Left ventricle myocardium inferior (tissue), 1 donor: ENCODE measurements at regions not wholly inside any gene's neighbourhood (a gene's known extent, or its start where the extent isn't known, plus 50 kb on each side); places are given as distances from the start of the nearest gene placed in this dataset.

Source experiments
- DNase-seq: peaks from one replicate; pipeline ENCODE4 v3.0.0-alpha.2; 2020
- H3K27ac ChIP-seq: fragments of 200-600 bp; replicated peaks from 2 replicates; pipeline ENCODE4 v1.8.0; 2021
- H3K27me3 ChIP-seq: fragments of 200-600 bp; 2 replicates; pipeline ENCODE4 v1.8.0; 2021; ENCODE audit warnings: low read depth
- H3K36me3 ChIP-seq: fragments of 200-600 bp; 2 replicates; pipeline ENCODE4 v1.8.0; 2021
- H3K4me1 ChIP-seq: fragments of 200-600 bp; 2 replicates; pipeline ENCODE4 v1.8.0; 2021
- H3K4me3 ChIP-seq: fragments of 200-600 bp; 2 replicates; pipeline ENCODE4 v1.8.0; 2021; ENCODE audit warnings: mild to moderate bottlenecking, moderate library complexity
- H3K9me3 ChIP-seq: fragments of 200-600 bp; replicated peaks from 2 replicates; pipeline ENCODE4 v1.8.0; 2021
- CTCF ChIP-seq: fragments of 200-600 bp; IDR thresholded peaks from 2 replicates; pipeline ENCODE4 v1.8.0; 2021; ENCODE audit warnings: antibody characterized with exemption, mild to moderate bottlenecking, borderline replicate concordance
- intact Hi-C: fragments of 100-400 bp; cut with micrococcal nuclease; formaldehyde crosslinking; loops from one replicate; pipeline ENCODE4 v1.11.0; 2022
- donor health status: DM: no; HTN: yes; CAD: no; lungs with severe emphysema.

GRCh38 chr2:66724241-66724640 lies 289.3 kb downstream of the MEIS1 start:
- H3K27me3 ChIP-seq: no peaks in the 10 kb centered on the region
- no peak overlapping the region for H3K27ac ChIP-seq
- intact Hi-C loops: no loop called here
- no peaks in the 10 kb centered on the region for H3K4me1 ChIP-seq
- DNase-seq: no peak
- H3K4me3 ChIP-seq: no peak overlapping the region
- TF ChIP-seq CTCF: no peak
- no peaks in the 10 kb centered on the region for H3K36me3 ChIP-seq
- no peaks in the 10 kb centered on the region for H3K9me3 ChIP-seq

- Histone ChIP-seq H3K27ac (no peak overlapping the region), H3K9me3 (no peaks in the 10 kb centered on the region), H3K36me3 (no peaks in the 10 kb centered on the region), H3K4me3 (no peak overlapping the region), H3K4me1 (no peaks in the 10 kb centered on the region), H3K27me3 (no peaks in the 10 kb centered on the region)
- DNase-seq: no peak
- intact Hi-C loops: no loop called here
- TF ChIP-seq CTCF: no peak
Observed at GRCh38 chr2:66729416-66730330, 294.7 kb downstream of the MEIS1 start.

GRCh38 chr2:66730441-66730840 lies 295.5 kb downstream of the MEIS1 start:
- H3K4me1 ChIP-seq: no peaks in the 10 kb centered on the region
- H3K9me3 ChIP-seq: no peaks in the 10 kb centered on the region
- no peak for DNase-seq
- no peaks in the 10 kb centered on the region for H3K36me3 ChIP-seq
- H3K27me3 ChIP-seq: no peaks in the 10 kb centered on the region
- intact Hi-C loops: no loop called here
- no peak overlapping the region for H3K27ac ChIP-seq
- TF ChIP-seq CTCF: no peak
- no peak overlapping the region for H3K4me3 ChIP-seq

GRCh38 chr2:66733364-66733999 lies 298.6 kb downstream of the MEIS1 start:
- Histone ChIP-seq H3K4me3 (no peak overlapping the region), H3K36me3 (no peaks in the 10 kb centered on the region), H3K27ac (no peak overlapping the region), H3K27me3 (no peaks in the 10 kb centered on the region), H3K9me3 (no peaks in the 10 kb centered on the region), H3K4me1 (no peaks in the 10 kb centered on the region)
- intact Hi-C loops: no loop called here
- no peak for TF ChIP-seq CTCF
- DNase-seq: no peak

DNA sequence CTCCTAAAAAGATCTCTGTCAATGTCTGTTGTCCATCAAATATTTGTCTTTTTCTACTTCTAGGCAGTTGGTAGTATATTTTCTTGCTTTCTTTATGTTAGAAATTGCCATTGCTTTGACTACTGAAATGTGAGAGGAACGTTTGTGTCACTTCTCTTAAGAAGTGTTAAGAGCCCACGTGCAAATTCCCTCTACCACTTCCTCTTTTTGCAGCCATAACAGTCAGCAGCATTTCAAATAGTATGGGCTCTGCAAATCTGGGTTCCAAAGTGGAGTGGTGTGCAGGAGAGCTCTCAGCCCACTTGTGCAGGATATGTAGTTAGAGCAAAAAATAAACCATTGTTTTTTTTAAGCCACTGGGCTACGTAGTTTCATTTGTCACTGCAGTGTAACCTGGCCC lies 314.0 kb downstream of the MEIS1 start:
- H3K4me1 ChIP-seq: no peaks in the 10 kb centered on the region
- no peak for TF ChIP-seq CTCF
- H3K27ac ChIP-seq: no peak overlapping the region
- no peaks in the 10 kb centered on the region for H3K27me3 ChIP-seq
- H3K36me3 ChIP-seq: no peaks in the 10 kb centered on the region
- intact Hi-C loops: no loop called here
- no peaks in the 10 kb centered on the region for H3K9me3 ChIP-seq
- no peak for DNase-seq
- H3K4me3 ChIP-seq: no peak overlapping the region
